Astrocyte (in vitro differentiated cells and primary cell): ENCODE measurements at regions not wholly inside any gene's neighbourhood (a gene's known extent, or its start where the extent isn't known, plus 50 kb on each side); places are given as distances from the start of the nearest gene placed in this dataset.

Experiments
- DNase-seq: peaks from one replicate; pipeline ENCODE4 v3.0.0-alpha.2; 2010; ENCODE audit warnings: low read depth
- FAIRE-seq: peaks from 2 replicates; lab custom pipeline; 2011; peaks lifted over from hg19 to GRCh38; lab: Jason Lieb, UNC
- H2AFZ ChIP-seq: 2 replicates; pipeline ENCODE4 v1.6.0; 2012; ENCODE audit warnings: low read depth, low read length, inconsistent platforms
- H3K27ac ChIP-seq: 2 replicates; pipeline ENCODE4 v1.5.1; 2011; ENCODE audit warnings: low read depth, low read length, inconsistent platforms
- H3K27me3 ChIP-seq: 2 replicates; pipeline ENCODE4 v1.6.0; 2011; ENCODE audit warnings: low read length, inconsistent platforms; ENCODE audit not compliant: insufficient read depth
- H3K36me3 ChIP-seq: 2 replicates; pipeline ENCODE4 v1.5.1; 2011; ENCODE audit warnings: low read length, inconsistent platforms; ENCODE audit not compliant: insufficient read depth
- H3K4me1 ChIP-seq: 2 replicates; pipeline ENCODE4 v1.5.1; 2011; ENCODE audit warnings: low read length, inconsistent platforms; ENCODE audit not compliant: insufficient read depth
- H3K4me2 ChIP-seq: 2 replicates; pipeline ENCODE4 v1.6.0; 2012; ENCODE audit warnings: low read length, inconsistent platforms
- H3K4me3 ChIP-seq: 2 replicates; pipeline ENCODE4 v1.5.1; 2011; ENCODE audit warnings: low read depth, mild to moderate bottlenecking, low read length, inconsistent platforms; ENCODE audit not compliant: insufficient read depth
- H3K79me2 ChIP-seq: 2 replicates; pipeline ENCODE4 v1.6.0; 2012; ENCODE audit warnings: mild to moderate bottlenecking, low read length, inconsistent platforms; ENCODE audit not compliant: insufficient read depth
- H3K9ac ChIP-seq: 2 replicates; pipeline ENCODE4 v1.6.0; 2012; ENCODE audit warnings: mild to moderate bottlenecking, low read length, inconsistent platforms
- H3K9me3 ChIP-seq: 2 replicates; pipeline ENCODE4 v1.5.1; 2012; ENCODE audit warnings: low read depth, mild to moderate bottlenecking, low read length, inconsistent platforms; ENCODE audit not compliant: insufficient read depth
- H4K20me1 ChIP-seq: 2 replicates; pipeline ENCODE4 v1.6.0; 2012; ENCODE audit warnings: low read length, inconsistent platforms; ENCODE audit not compliant: insufficient read depth
- H3K27ac Mint-ChIP-seq: one replicate; pipeline ENCODE4 v1.8.0; 2021; ENCODE audit warnings: mild to moderate bottlenecking, mixed read lengths; ENCODE audit not compliant: unreplicated experiment
- H3K27me3 Mint-ChIP-seq: one replicate; pipeline ENCODE4 v1.8.0; 2021; ENCODE audit warnings: low read depth, mixed read lengths; ENCODE audit not compliant: unreplicated experiment
- H3K36me3 Mint-ChIP-seq: one replicate; pipeline ENCODE4 v1.8.0; 2021; ENCODE audit warnings: low read depth, mixed read lengths; ENCODE audit not compliant: unreplicated experiment
- H3K4me1 Mint-ChIP-seq: one replicate; pipeline ENCODE4 v1.8.0; 2021; ENCODE audit warnings: low read depth, mixed read lengths; ENCODE audit not compliant: unreplicated experiment
- H3K4me3 Mint-ChIP-seq: one replicate; pipeline ENCODE4 v1.8.0; 2021; ENCODE audit warnings: mild to moderate bottlenecking, moderate library complexity, mixed read lengths; ENCODE audit not compliant: unreplicated experiment
- H3K9me3 Mint-ChIP-seq: one replicate; pipeline ENCODE4 v1.8.0; 2021; ENCODE audit warnings: mild to moderate bottlenecking, mixed read lengths; ENCODE audit not compliant: unreplicated experiment
- EZH2 ChIP-seq: IDR thresholded peaks from 2 replicates; pipeline ENCODE4 v1.6.1; 2012; ENCODE audit warnings: mild to moderate bottlenecking, low read length, inconsistent platforms; ENCODE audit not compliant: insufficient read depth
- TF ChIP-seq, protein P1 (sequence below): IDR thresholded peaks from 2 replicates; pipeline ENCODE4 v1.5.1; 2011; ENCODE audit warnings: low read depth, mild to moderate bottlenecking, inconsistent platforms, low read length, moderate library complexity; ENCODE audit not compliant: insufficient read depth

DNA sequence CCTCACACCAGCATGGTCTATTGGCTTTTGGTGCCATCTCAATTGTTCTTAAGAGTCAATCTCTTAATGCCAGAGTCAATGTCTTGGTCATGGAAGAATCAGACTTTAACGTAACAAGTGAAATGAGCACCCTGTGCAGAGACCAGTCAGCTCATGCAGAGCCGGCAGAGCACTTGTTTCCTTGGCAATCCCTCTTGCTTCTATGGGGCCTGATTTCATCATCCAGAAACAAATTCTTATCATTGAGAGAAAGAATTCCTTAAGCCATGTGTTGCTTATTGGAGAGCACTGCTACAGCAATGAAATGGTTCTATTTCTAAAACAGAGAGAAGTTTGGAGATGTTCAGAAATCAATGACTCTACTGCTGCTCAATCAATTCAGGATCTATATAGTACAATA lies 212.8 kb downstream of the IPMK start:
- H3K27me3 ChIP-seq: no peaks in the 10 kb centered on the region
- H2AFZ ChIP-seq: no peak overlapping the region
- Mint-ChIP-seq H3K27me3 (no peaks in the 10 kb centered on the region), H3K36me3 (no peaks in the 10 kb centered on the region), H3K4me1 (peaks cover 10% of the 10 kb centered on the region), H3K4me3 (no peak overlapping the region), H3K9me3 (no peaks in the 10 kb centered on the region), H3K27ac (no peak overlapping the region)
- H3K9ac ChIP-seq: no peak overlapping the region
- no peaks in the 10 kb centered on the region for H3K4me1 ChIP-seq
- FAIRE-seq (no peak), DNase-seq (no peak)
- H4K20me1 ChIP-seq: no peaks in the 10 kb centered on the region
- no peaks in the 10 kb centered on the region for H3K36me3 ChIP-seq
- no peaks in the 10 kb centered on the region for H3K79me2 ChIP-seq
- TF ChIP-seq EZH2: no peak
- TF ChIP-seq, protein P1, sequence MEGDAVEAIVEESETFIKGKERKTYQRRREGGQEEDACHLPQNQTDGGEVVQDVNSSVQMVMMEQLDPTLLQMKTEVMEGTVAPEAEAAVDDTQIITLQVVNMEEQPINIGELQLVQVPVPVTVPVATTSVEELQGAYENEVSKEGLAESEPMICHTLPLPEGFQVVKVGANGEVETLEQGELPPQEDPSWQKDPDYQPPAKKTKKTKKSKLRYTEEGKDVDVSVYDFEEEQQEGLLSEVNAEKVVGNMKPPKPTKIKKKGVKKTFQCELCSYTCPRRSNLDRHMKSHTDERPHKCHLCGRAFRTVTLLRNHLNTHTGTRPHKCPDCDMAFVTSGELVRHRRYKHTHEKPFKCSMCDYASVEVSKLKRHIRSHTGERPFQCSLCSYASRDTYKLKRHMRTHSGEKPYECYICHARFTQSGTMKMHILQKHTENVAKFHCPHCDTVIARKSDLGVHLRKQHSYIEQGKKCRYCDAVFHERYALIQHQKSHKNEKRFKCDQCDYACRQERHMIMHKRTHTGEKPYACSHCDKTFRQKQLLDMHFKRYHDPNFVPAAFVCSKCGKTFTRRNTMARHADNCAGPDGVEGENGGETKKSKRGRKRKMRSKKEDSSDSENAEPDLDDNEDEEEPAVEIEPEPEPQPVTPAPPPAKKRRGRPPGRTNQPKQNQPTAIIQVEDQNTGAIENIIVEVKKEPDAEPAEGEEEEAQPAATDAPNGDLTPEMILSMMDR: no peak
- no peaks in the 10 kb centered on the region for H3K9me3 ChIP-seq
- no peak overlapping the region for H3K4me3 ChIP-seq
- no peak overlapping the region for H3K4me2 ChIP-seq
- H3K27ac ChIP-seq: no peak overlapping the region

DNA sequence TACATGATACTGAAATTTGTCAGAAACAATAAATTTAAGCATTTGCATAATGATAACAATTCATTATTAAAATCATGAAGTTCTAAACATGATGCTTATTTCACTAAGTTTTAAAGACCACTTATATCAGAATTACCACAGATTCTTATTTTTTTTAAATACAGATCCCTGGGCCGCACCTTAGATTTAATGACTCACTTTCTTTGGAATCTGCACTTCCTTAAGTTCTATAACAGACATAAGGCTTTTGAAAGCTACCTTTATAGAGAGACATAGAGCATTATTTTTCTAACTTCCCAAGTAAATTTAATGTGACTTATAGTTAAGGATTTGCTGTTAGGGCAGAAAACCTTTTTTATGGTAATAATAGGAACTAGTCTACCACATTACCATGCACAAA lies 214.9 kb downstream of the IPMK start:
- Histone ChIP-seq H3K4me3 (no peak overlapping the region), H4K20me1 (no peaks in the 10 kb centered on the region), H3K36me3 (no peaks in the 10 kb centered on the region), H3K4me2 (no peak overlapping the region), H3K27ac (no peak overlapping the region), H2AFZ (no peak overlapping the region), H3K79me2 (no peaks in the 10 kb centered on the region), H3K9me3 (no peaks in the 10 kb centered on the region), H3K9ac (no peak overlapping the region), H3K27me3 (no peaks in the 10 kb centered on the region), H3K4me1 (no peaks in the 10 kb centered on the region)
- TF ChIP-seq, protein P1: no peak
- TF ChIP-seq EZH2: no peak
- H3K36me3 Mint-ChIP-seq: no peaks in the 10 kb centered on the region
- FAIRE-seq (no peak), DNase-seq (no peak)
- no peaks in the 10 kb centered on the region for H3K9me3 Mint-ChIP-seq
- H3K27ac Mint-ChIP-seq: no peak overlapping the region
- no peak overlapping the region for H3K4me3 Mint-ChIP-seq
- H3K4me1 Mint-ChIP-seq: peaks cover 6% of the 10 kb centered on the region
- H3K27me3 Mint-ChIP-seq: no peaks in the 10 kb centered on the region

DNA sequence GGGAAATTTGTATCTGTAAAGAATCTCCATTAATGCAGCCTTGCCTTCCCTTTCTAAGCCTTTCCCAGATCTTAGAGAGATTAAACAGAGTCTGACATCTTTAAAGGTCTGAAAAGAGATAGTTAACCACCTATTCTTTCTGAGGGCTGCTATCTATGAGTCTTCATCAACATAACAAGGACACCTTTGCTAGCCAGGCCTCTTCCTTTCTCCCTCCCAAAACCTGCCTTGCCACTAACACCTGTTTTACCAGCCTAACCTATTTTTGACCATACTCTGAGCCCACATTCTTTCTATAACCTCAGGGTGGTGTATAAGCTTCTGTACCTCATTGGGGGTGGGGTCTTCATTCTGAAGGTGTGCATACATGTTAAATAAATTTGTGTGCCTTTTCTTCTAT lies 217.1 kb downstream of the IPMK start:
- Mint-ChIP-seq H3K4me1 (peaks cover 6% of the 10 kb centered on the region), H3K27me3 (no peaks in the 10 kb centered on the region), H3K9me3 (no peaks in the 10 kb centered on the region), H3K36me3 (no peaks in the 10 kb centered on the region), H3K27ac (no peak overlapping the region), H3K4me3 (no peak overlapping the region)
- Histone ChIP-seq H3K79me2 (no peaks in the 10 kb centered on the region), H3K4me1 (no peaks in the 10 kb centered on the region), H3K9ac (no peak overlapping the region), H3K36me3 (no peaks in the 10 kb centered on the region), H3K4me3 (no peak overlapping the region), H2AFZ (no peak overlapping the region), H4K20me1 (no peaks in the 10 kb centered on the region), H3K27me3 (no peaks in the 10 kb centered on the region), H3K4me2 (no peak overlapping the region), H3K9me3 (no peaks in the 10 kb centered on the region), H3K27ac (no peak overlapping the region)
- FAIRE-seq: no peak
- no peak for TF ChIP-seq EZH2
- TF ChIP-seq, protein P1: no peak
- DNase-seq: no peak
